Ascending aorta (tissue), 2 donors: ENCODE measurements at regions not wholly inside any gene's neighbourhood (a gene's known extent, or its start where the extent isn't known, plus 50 kb on each side); places are given as distances from the start of the nearest gene placed in this dataset.
"Not testable (repeated sequence)": the region's sequence is repeated elsewhere in the genome, so short reads cannot be mapped to it uniquely, and the experiment has no call there.

Experiments
- DNase-seq, 2 donors: peaks; one replicate each; pipeline ENCODE4 v3.0.0-alpha.2; 2019; ENCODE audit warnings: low spot score in 2 of 2
- H3K27ac ChIP-seq, 2 donors: fragments of 200-600 bp; sonication (generic); one replicate each; pipeline ENCODE4 v1.5.1; 2016 to 2017; ENCODE audit warnings: mild to moderate bottlenecking in 1 of 2
- H3K27me3 ChIP-seq: fragments of 200-600 bp; sonication (generic); one replicate; pipeline ENCODE4 v1.5.1; 2017
- H3K36me3 ChIP-seq, 2 donors: fragments of 200-600 bp; sonication (generic); one replicate each; pipeline ENCODE4 v1.5.1; 2016
- H3K4me1 ChIP-seq, 2 donors: fragments of 200-600 bp; sonication (generic); one replicate each; pipeline ENCODE4 v1.5.1; 2016 to 2017; ENCODE audit warnings: mild to moderate bottlenecking in 1 of 2
- H3K4me3 ChIP-seq, 2 donors: fragments of 200-600 bp; sonication (generic); one replicate each; pipeline ENCODE4 v1.5.1; 2016 to 2017; ENCODE audit warnings: mild to moderate bottlenecking in 1 of 2
- H3K9me3 ChIP-seq, 2 donors: fragments of 200-600 bp; sonication (generic); one replicate each; pipeline ENCODE4 v1.5.1; 2016
- CTCF ChIP-seq, 3 experiments: fragments of 200-600 bp in 2 of 3; fragments of 450-650 bp in 1 of 3; sonication (generic) in 2 of 3; IDR thresholded peaks; one replicate each; pipeline ENCODE4 v1.5.1; 2016 to 2019; ENCODE audit warnings: antibody characterized with exemption in 3 of 3, mild to moderate bottlenecking in 1 of 3, moderate library complexity in 1 of 3
- intact Hi-C: fragments of 100-400 bp; cut with DNase I; formaldehyde crosslinking; loops from one replicate; pipeline ENCODE4 v1.15.1; 2023

- Histone ChIP-seq H3K27ac (no peak overlapping the region), H3K4me1 (no peaks in the 10 kb centered on the region), H3K4me3 (no peak overlapping the region), H3K9me3 (no peaks in the 10 kb centered on the region), H3K36me3 (no peaks in the 10 kb centered on the region), H3K27me3 (no peaks in the 10 kb centered on the region)
- no peak for DNase-seq
- no peak for TF ChIP-seq CTCF (IDR thresholded peaks at IDR 0.05)
- intact Hi-C loops, result no loop called here
Measured at GRCh38 chr3:61420136-61420759, 141.1 kb upstream of the PTPRG start.

GRCh38 chr3:61422945-61423673, 138.3 kb upstream of the PTPRG start:
- H3K4me1 ChIP-seq, result no peaks in the 10 kb centered on the region
- H3K36me3 ChIP-seq, result no peaks in the 10 kb centered on the region
- no peaks in the 10 kb centered on the region for H3K9me3 ChIP-seq
- DNase-seq, result no peak
- no peak for TF ChIP-seq CTCF (IDR thresholded peaks at IDR 0.05)
- H3K4me3 ChIP-seq, result no peak overlapping the region
- H3K27me3 ChIP-seq, result no peaks in the 10 kb centered on the region
- intact Hi-C loops, result no loop called here
- H3K27ac ChIP-seq, result no peak overlapping the region

GRCh38 chr3:61425356-61425755, 136.0 kb upstream of the PTPRG start:
- no peaks in the 10 kb centered on the region for H3K27me3 ChIP-seq
- no peak for DNase-seq
- H3K36me3 ChIP-seq, result no peaks in the 10 kb centered on the region
- H3K4me1 ChIP-seq, result no peaks in the 10 kb centered on the region
- TF ChIP-seq CTCF (IDR thresholded peaks at IDR 0.05), result no peak
- intact Hi-C loops, result no loop called here
- H3K4me3 ChIP-seq, result no peak overlapping the region
- H3K27ac ChIP-seq, result no peak overlapping the region
- H3K9me3 ChIP-seq, result no peaks in the 10 kb centered on the region

GRCh38 chr3:61429106-61429505, 132.3 kb upstream of the PTPRG start:
- no peak overlapping the region for H3K4me3 ChIP-seq
- no peak for TF ChIP-seq CTCF (IDR thresholded peaks at IDR 0.05)
- DNase-seq, result no peak
- no peaks in the 10 kb centered on the region for H3K4me1 ChIP-seq
- H3K9me3 ChIP-seq, result no peaks in the 10 kb centered on the region
- no peaks in the 10 kb centered on the region for H3K27me3 ChIP-seq
- no peak overlapping the region for H3K27ac ChIP-seq
- intact Hi-C loops, result no loop called here
- no peaks in the 10 kb centered on the region for H3K36me3 ChIP-seq

GRCh38 chr3:61434901-61435300, 126.5 kb upstream of the PTPRG start:
- intact Hi-C loops, DNase-seq, H3K4me1 ChIP-seq, H3K27ac ChIP-seq, H3K36me3 ChIP-seq, H3K4me3 ChIP-seq, H3K9me3 ChIP-seq, H3K27me3 ChIP-seq: not testable (repeated sequence)

- H3K4me1 ChIP-seq, H3K27ac ChIP-seq, DNase-seq, H3K4me3 ChIP-seq, H3K9me3 ChIP-seq, H3K36me3 ChIP-seq, H3K27me3 ChIP-seq, intact Hi-C loops: not testable (repeated sequence)
Measured at GRCh38 chr3:61435361-61435760, 126.0 kb upstream of the PTPRG start.
